SU-DHL-6 (cell line): ENCODE measurements at regions not wholly inside any gene's neighbourhood (a gene's known extent, or its start where the extent isn't known, plus 50 kb on each side); places are given as distances from the start of the nearest gene placed in this dataset.

Experiments used
- H2AFZ ChIP-seq: fragments of 200-600 bp; sonication (generic); 2 replicates; pipeline ENCODE4 v1.6.1; 2014; ENCODE audit warnings: low read depth, mild to moderate bottlenecking, moderate library complexity, mixed read lengths, antibody characterized with exemption, low read length; ENCODE audit not compliant: severe bottlenecking
- H3F3A ChIP-seq: fragments of 200-600 bp; shearing (Covaris generic); 2 replicates; pipeline ENCODE4 v1.6.0; 2016; ENCODE audit warnings: antibody characterized with exemption, mild to moderate bottlenecking; ENCODE audit not compliant: insufficient read depth
- H3K27ac ChIP-seq: fragments of 200-600 bp; sonication (generic); 2 replicates; pipeline ENCODE4 v1.5.1; 2016; ENCODE audit warnings: low read depth, mild to moderate bottlenecking, low read length, moderate library complexity, mixed read lengths
- H3K27me3 ChIP-seq: fragments of 200-600 bp; sonication (generic), shearing (Covaris generic); 2 replicates; pipeline ENCODE4 v1.6.0; 2014; ENCODE audit warnings: mild to moderate bottlenecking, low read length
- H3K36me3 ChIP-seq: fragments of 200-600 bp; sonication (generic); 2 replicates; pipeline ENCODE4 v1.6.1; 2014; ENCODE audit warnings: mild to moderate bottlenecking, low read length, mixed read lengths
- H3K4me2 ChIP-seq: fragments of 300-600, 200-600 bp; shearing (Covaris generic), sonication (generic); 2 replicates; pipeline ENCODE4 v1.6.0; 2014; ENCODE audit warnings: low read length, low read depth, mild to moderate bottlenecking; ENCODE audit not compliant: poor library complexity, severe bottlenecking
- H3K4me3 ChIP-seq: fragments of 200-600 bp; sonication (generic); 2 replicates; pipeline ENCODE4 v1.5.1; 2014; ENCODE audit warnings: antibody characterized with exemption, low read length, mild to moderate bottlenecking, mixed read lengths; ENCODE audit not compliant: insufficient read depth, poor library complexity, severe bottlenecking
- H3K79me2 ChIP-seq: fragments of 200-600 bp; sonication (generic); 2 replicates; pipeline ENCODE4 v1.6.1; 2014; ENCODE audit warnings: mild to moderate bottlenecking, low read length, moderate library complexity; ENCODE audit not compliant: insufficient read depth
- H3K9ac ChIP-seq: fragments of 200-600 bp; sonication (generic); 2 replicates; pipeline ENCODE4 v1.7.0; 2014; ENCODE audit warnings: mild to moderate bottlenecking, low read length
- H3K9me2 ChIP-seq: fragments of 200-600 bp; sonication (generic); replicated peaks from 2 replicates; pipeline ENCODE4 v1.6.1; 2014; ENCODE audit warnings: low read length; ENCODE audit not compliant: insufficient read depth
- H3K9me3 ChIP-seq: fragments of 200-600 bp; sonication (generic); 2 replicates; pipeline ENCODE4 v1.6.1; 2014; ENCODE audit warnings: low read length, mixed read lengths; ENCODE audit not compliant: insufficient read depth
- H4K20me1 ChIP-seq: fragments of 200-600 bp; sonication (generic); 2 replicates; pipeline ENCODE4 v1.6.1; 2014; ENCODE audit warnings: low read depth, mild to moderate bottlenecking, antibody characterized with exemption, low read length, moderate library complexity, mixed read lengths
- EZH2phosphoT487 ChIP-seq: fragments of 200-600 bp; sonication (generic), shearing (Covaris generic); conservative IDR thresholded peaks from 2 replicates; pipeline ENCODE4 v1.6.1; 2018; ENCODE audit warnings: mild to moderate bottlenecking, antibody characterized with exemption, low read length, moderate library complexity, mixed read lengths
- TF ChIP-seq, protein P1 (sequence below): fragments of 200-600 bp; sonication (generic); IDR thresholded peaks from one replicate; pipeline ENCODE4 v1.5.1; 2017; ENCODE audit warnings: antibody characterized with exemption, mild to moderate bottlenecking, low read length, moderate library complexity; ENCODE audit not compliant: insufficient read depth, poor library complexity, severe bottlenecking

DNA sequence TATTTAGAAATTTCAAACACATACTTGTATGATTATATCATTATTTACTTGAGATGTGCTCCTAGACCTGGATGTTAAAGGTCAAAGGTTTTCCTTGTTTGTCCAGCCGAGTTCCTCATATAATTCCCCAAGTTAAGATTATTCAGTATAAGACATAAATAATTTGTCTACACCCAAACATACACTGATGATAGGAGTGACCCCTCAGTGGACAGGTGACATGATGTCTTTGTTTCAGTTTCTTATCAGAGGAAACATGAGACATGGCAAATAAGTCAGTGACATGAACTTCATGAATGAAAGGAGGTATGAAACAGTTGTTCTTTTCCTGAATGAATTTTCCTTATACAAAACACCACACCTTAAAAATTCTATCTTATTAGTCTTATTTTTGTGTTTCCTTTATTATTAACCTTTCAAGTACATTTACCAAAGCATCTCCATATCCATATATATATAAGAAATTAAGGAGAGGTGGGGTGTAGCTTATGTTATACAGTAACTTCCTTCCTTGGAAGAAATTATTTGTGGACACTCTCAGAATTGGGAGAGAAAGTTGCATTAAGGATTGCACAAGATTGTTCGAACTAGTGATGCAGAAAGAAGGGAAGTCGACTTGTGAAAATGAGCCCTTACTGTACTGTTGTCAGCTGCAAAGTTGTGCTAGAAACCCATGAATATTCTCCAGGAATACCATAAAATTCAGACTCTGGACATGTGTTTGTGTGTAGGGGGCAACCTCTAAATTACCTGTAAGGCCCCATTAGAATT is 60.5 kb downstream of the POM121L12 start:
- Histone ChIP-seq H3K79me2 (no peaks in the 10 kb centered on the region), H4K20me1 (no peaks in the 10 kb centered on the region), H3K9me3 (no peaks in the 10 kb centered on the region), H2AFZ (no peak overlapping the region), H3K36me3 (no peaks in the 10 kb centered on the region), H3K9me2 (no peaks in the 10 kb centered on the region), H3K27me3 (no peaks in the 10 kb centered on the region), H3K9ac (no peak overlapping the region), H3F3A (no peaks in the 10 kb centered on the region), H3K27ac (no peak overlapping the region), H3K4me3 (no peak overlapping the region), H3K4me2 (no peak overlapping the region)
- TF ChIP-seq EZH2phosphoT487: no peak
- TF ChIP-seq, protein P1, sequence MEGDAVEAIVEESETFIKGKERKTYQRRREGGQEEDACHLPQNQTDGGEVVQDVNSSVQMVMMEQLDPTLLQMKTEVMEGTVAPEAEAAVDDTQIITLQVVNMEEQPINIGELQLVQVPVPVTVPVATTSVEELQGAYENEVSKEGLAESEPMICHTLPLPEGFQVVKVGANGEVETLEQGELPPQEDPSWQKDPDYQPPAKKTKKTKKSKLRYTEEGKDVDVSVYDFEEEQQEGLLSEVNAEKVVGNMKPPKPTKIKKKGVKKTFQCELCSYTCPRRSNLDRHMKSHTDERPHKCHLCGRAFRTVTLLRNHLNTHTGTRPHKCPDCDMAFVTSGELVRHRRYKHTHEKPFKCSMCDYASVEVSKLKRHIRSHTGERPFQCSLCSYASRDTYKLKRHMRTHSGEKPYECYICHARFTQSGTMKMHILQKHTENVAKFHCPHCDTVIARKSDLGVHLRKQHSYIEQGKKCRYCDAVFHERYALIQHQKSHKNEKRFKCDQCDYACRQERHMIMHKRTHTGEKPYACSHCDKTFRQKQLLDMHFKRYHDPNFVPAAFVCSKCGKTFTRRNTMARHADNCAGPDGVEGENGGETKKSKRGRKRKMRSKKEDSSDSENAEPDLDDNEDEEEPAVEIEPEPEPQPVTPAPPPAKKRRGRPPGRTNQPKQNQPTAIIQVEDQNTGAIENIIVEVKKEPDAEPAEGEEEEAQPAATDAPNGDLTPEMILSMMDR: no peak

DNA sequence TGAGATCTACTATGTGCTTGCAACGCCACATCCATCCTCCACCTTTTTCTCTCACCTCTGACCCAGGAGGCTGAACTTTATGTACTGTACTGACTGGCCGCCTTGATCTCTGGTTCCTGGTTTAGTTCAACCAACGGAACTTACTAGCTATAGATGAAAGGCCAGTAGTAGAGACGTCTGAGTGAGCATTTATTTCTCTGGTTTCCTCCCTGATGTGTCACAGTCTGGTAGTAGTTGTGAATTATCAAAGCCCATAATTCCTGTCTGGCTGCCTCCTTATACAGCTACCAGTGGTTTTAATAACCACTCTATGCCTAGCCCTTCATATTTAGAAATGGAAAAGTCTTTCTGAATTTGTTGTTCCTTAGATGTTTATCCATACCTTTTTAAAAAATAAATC is 64.7 kb downstream of the POM121L12 start:
- Histone ChIP-seq H3K4me3 (no peak overlapping the region), H3K9me3 (no peaks in the 10 kb centered on the region), H3K27me3 (no peaks in the 10 kb centered on the region), H3K27ac (no peak overlapping the region), H3K4me2 (no peak overlapping the region), H3K9ac (no peak overlapping the region), H4K20me1 (no peaks in the 10 kb centered on the region), H3K36me3 (no peaks in the 10 kb centered on the region), H2AFZ (no peak overlapping the region), H3K9me2 (no peaks in the 10 kb centered on the region), H3K79me2 (no peaks in the 10 kb centered on the region), H3F3A (no peaks in the 10 kb centered on the region)
- no peak for TF ChIP-seq EZH2phosphoT487
- TF ChIP-seq, protein P1: no peak

DNA sequence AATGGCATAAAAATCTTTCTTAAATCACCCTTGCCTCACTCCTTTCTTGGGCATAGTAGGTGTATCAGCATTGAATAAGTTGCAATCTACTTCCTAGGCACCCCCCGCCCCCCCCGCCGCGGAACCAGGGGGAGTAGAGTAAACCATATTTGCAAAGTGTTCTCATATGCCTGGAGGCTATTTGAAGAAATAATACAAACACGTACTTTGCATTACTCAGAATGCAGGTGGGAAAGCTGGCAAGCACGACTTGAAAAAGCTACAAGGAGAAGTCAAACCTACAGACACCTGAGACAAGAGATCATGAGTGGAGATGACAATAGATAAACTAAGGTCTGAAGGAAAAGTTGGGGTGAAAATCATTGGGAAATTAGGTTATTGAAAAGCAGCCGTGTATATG is 65.6 kb downstream of the POM121L12 start:
- Histone ChIP-seq H3F3A (no peaks in the 10 kb centered on the region), H3K27me3 (no peaks in the 10 kb centered on the region), H4K20me1 (no peaks in the 10 kb centered on the region), H3K9me3 (no peaks in the 10 kb centered on the region), H3K79me2 (no peaks in the 10 kb centered on the region), H3K9ac (no peak overlapping the region), H2AFZ (no peak overlapping the region), H3K27ac (no peak overlapping the region), H3K9me2 (no peaks in the 10 kb centered on the region), H3K4me3 (no peak overlapping the region), H3K36me3 (no peaks in the 10 kb centered on the region), H3K4me2 (no peak overlapping the region)
- TF ChIP-seq, protein P1: no peak
- no peak for TF ChIP-seq EZH2phosphoT487
